ENCODE measurements at regions not wholly inside any gene's neighbourhood (a gene's known extent, or its start where the extent isn't known, plus 50 kb on each side); places are given as distances from the start of the nearest gene placed in this dataset.

- no peak for TF ChIP-seq POLR2AphosphoS5 (IDR thresholded peaks at IDR 0.05)
- TF ChIP-seq, protein P1, sequence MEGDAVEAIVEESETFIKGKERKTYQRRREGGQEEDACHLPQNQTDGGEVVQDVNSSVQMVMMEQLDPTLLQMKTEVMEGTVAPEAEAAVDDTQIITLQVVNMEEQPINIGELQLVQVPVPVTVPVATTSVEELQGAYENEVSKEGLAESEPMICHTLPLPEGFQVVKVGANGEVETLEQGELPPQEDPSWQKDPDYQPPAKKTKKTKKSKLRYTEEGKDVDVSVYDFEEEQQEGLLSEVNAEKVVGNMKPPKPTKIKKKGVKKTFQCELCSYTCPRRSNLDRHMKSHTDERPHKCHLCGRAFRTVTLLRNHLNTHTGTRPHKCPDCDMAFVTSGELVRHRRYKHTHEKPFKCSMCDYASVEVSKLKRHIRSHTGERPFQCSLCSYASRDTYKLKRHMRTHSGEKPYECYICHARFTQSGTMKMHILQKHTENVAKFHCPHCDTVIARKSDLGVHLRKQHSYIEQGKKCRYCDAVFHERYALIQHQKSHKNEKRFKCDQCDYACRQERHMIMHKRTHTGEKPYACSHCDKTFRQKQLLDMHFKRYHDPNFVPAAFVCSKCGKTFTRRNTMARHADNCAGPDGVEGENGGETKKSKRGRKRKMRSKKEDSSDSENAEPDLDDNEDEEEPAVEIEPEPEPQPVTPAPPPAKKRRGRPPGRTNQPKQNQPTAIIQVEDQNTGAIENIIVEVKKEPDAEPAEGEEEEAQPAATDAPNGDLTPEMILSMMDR (IDR thresholded peaks at IDR 0.05), result no peak
- TF ChIP-seq EP300 (IDR thresholded peaks at IDR 0.05), result no peak
- no peak for TF ChIP-seq POLR2A (IDR thresholded peaks at IDR 0.05)
These were observed 354.7 kb downstream of the STIM2 start for GRCh38 chr4:27215220-27215826.
